ENCODE measurements at regions not wholly inside any gene's neighbourhood (a gene's known extent, or its start where the extent isn't known, plus 50 kb on each side); places are given as distances from the start of the nearest gene placed in this dataset.

GRCh38 chr11:87583931-87584330, 546.2 kb downstream of the TMEM135 start (continued):
- TF ChIP-seq STAT1 (IDR thresholded peaks at IDR 0.05; ENCODE audit: unreplicated experiment) (no peak), JUNB (IDR thresholded peaks at IDR 0.05; ENCODE audit: unreplicated experiment) (no peak)

GRCh38 chr11:87575088-87575487, 537.4 kb downstream of the TMEM135 start:
- Histone ChIP-seq H3K4me2 (0 out of 2 replicates have a peak overlapping the region, but pooled peaks have one; percentile 24), H3K27me3 (ENCODE audit: insufficient read depth) (no peaks in the 10 kb centered on the region), H3K4me1 (ENCODE audit: insufficient read depth) (peaks cover 25% of the 10 kb centered on the region), H3K4me3 (no peak overlapping the region), H4K20me1 (replicated peaks; ENCODE audit: insufficient read depth) (no peaks in the 10 kb centered on the region), H3K9me2 (ENCODE audit: insufficient read depth) (no peaks in the 10 kb centered on the region), H2AFZ (no peak overlapping the region), H3K27ac (ENCODE audit: low read depth) (no peak overlapping the region), H3F3A (replicated peaks; ENCODE audit: low read depth) (no peaks in the 10 kb centered on the region), H3K79me2 (replicated peaks; ENCODE audit: insufficient read depth) (no peaks in the 10 kb centered on the region), H3K36me3 (ENCODE audit: insufficient read depth) (no peaks in the 10 kb centered on the region)
- H3K4me1 Mint-ChIP-seq: peaks cover 21% of the 10 kb centered on the region
- H3K27ac Mint-ChIP-seq: no peak overlapping the region
- H3K4me3 Mint-ChIP-seq: no peak overlapping the region
- no peak for ATAC-seq
- no peaks in the 10 kb centered on the region for H3K9me3 Mint-ChIP-seq
- TF ChIP-seq EZH2phosphoT487 (IDR thresholded peaks at IDR 0.05; ENCODE audit: unreplicated experiment): no peak
- no peak for TF ChIP-seq ZNF331 (CRISPR knock-in tag; IDR thresholded peaks at IDR 0.05; ENCODE audit: low read depth)
- TF ChIP-seq, protein P1, sequence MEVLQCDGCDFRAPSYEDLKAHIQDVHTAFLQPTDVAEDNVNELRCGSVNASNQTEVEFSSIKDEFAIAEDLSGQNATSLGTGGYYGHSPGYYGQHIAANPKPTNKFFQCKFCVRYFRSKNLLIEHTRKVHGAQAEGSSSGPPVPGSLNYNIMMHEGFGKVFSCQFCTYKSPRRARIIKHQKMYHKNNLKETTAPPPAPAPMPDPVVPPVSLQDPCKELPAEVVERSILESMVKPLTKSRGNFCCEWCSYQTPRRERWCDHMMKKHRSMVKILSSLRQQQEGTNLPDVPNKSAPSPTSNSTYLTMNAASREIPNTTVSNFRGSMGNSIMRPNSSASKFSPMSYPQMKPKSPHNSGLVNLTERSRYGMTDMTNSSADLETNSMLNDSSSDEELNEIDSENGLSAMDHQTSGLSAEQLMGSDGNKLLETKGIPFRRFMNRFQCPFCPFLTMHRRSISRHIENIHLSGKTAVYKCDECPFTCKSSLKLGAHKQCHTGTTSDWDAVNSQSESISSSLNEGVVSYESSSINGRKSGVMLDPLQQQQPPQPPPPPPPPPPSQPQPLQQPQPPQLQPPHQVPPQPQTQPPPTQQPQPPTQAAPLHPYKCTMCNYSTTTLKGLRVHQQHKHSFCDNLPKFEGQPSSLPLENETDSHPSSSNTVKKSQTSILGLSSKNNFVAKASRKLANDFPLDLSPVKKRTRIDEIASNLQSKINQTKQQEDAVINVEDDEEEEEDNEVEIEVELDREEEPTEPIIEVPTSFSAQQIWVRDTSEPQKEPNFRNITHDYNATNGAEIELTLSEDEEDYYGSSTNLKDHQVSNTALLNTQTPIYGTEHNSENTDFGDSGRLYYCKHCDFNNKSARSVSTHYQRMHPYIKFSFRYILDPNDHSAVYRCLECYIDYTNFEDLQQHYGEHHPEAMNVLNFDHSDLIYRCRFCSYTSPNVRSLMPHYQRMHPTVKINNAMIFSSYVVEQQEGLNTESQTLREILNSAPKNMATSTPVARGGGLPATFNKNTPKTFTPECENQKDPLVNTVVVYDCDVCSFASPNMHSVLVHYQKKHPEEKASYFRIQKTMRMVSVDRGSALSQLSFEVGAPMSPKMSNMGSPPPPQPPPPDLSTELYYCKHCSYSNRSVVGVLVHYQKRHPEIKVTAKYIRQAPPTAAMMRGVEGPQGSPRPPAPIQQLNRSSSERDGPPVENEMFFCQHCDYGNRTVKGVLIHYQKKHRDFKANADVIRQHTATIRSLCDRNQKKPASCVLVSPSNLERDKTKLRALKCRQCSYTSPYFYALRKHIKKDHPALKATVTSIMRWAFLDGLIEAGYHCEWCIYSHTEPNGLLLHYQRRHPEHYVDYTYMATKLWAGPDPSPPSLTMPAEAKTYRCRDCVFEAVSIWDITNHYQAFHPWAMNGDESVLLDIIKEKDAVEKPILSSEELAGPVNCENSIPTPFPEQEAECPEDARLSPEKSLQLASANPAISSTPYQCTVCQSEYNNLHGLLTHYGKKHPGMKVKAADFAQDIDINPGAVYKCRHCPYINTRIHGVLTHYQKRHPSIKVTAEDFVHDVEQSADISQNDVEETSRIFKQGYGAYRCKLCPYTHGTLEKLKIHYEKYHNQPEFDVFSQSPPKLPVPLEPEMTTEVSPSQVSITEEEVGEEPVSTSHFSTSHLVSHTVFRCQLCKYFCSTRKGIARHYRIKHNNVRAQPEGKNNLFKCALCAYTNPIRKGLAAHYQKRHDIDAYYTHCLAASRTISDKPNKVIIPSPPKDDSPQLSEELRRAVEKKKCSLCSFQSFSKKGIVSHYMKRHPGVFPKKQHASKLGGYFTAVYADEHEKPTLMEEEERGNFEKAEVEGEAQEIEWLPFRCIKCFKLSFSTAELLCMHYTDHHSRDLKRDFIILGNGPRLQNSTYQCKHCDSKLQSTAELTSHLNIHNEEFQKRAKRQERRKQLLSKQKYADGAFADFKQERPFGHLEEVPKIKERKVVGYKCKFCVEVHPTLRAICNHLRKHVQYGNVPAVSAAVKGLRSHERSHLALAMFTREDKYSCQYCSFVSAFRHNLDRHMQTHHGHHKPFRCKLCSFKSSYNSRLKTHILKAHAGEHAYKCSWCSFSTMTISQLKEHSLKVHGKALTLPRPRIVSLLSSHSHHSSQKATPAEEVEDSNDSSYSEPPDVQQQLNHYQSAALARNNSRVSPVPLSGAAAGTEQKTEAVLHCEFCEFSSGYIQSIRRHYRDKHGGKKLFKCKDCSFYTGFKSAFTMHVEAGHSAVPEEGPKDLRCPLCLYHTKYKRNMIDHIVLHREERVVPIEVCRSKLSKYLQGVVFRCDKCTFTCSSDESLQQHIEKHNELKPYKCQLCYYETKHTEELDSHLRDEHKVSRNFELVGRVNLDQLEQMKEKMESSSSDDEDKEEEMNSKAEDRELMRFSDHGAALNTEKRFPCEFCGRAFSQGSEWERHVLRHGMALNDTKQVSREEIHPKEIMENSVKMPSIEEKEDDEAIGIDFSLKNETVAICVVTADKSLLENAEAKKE (CRISPR knock-in tag; IDR thresholded peaks at IDR 0.05): no peak
- TF ChIP-seq STAT1 (IDR thresholded peaks at IDR 0.05; ENCODE audit: unreplicated experiment): no peak
- no peak for TF ChIP-seq EZH2 (IDR thresholded peaks at IDR 0.05; ENCODE audit: low read depth, unreplicated experiment)
- no peak for TF ChIP-seq NANOG (IDR thresholded peaks at IDR 0.05; ENCODE audit: borderline replicate concordance)
- TF ChIP-seq ZNF114 (CRISPR knock-in tag; IDR thresholded peaks at IDR 0.05): no peak
- TF ChIP-seq CTCF (conservative IDR thresholded peaks at IDR 0.05; ENCODE audit: low read depth in 2 of 2): no peak
- no peak for DNase-seq (ENCODE audit: low spot score)
- H3K36me3 Mint-ChIP-seq (ENCODE audit: low read depth): no peaks in the 10 kb centered on the region
- H3K27me3 Mint-ChIP-seq (ENCODE audit: insufficient read depth, low read depth, poor library complexity): no peaks in the 10 kb centered on the region

Measured in GM23338 (cell line).